NCI-H1092 treated with DMSO at 0.1 percent for 48 hours (cell line): ENCODE measurements at regions not wholly inside any gene's neighbourhood (a gene's known extent, or its start where the extent isn't known, plus 50 kb on each side); places are given as distances from the start of the nearest gene placed in this dataset.
"Not testable (repeated sequence)": the region's sequence is repeated elsewhere in the genome, so short reads cannot be mapped to it uniquely, and the experiment has no call there.

Experiments used
- DNase-seq: peaks from one replicate; lab custom pipeline; 2025; lab: John Stamatoyannopoulos, UW

- DNase-seq = no peak
Observed at GRCh38 chr15:96470681-96471310, 140.3 kb downstream of the NR2F2 start.

GRCh38 chr15:96472681-96473080 is 142.2 kb downstream of the NR2F2 start:
- DNase-seq = no peak

- no peak for DNase-seq
Observed at GRCh38 chr15:96473556-96473955, 143.1 kb downstream of the NR2F2 start.

GRCh38 chr15:96474231-96474664 is 143.7 kb downstream of the NR2F2 start:
- no peak for DNase-seq

GRCh38 chr15:96477227-96477626 is 146.7 kb downstream of the NR2F2 start:
- DNase-seq = no peak

GRCh38 chr15:96484412-96484811 is 153.9 kb downstream of the NR2F2 start:
- not testable (repeated sequence) for DNase-seq

GRCh38 chr15:96484830-96485229 is 154.3 kb downstream of the NR2F2 start:
- no peak for DNase-seq

GRCh38 chr15:96487245-96487644 is 156.7 kb downstream of the NR2F2 start:
- DNase-seq = no peak

- DNase-seq = not testable (repeated sequence)
Observed at GRCh38 chr15:96491066-96491699, 160.7 kb downstream of the NR2F2 start.

GRCh38 chr15:96491700-96492644 is 161.5 kb downstream of the NR2F2 start:
- DNase-seq = not testable (repeated sequence)

GRCh38 chr15:96494505-96494904 is 164.0 kb downstream of the NR2F2 start:
- no peak for DNase-seq

GRCh38 chr15:96495386-96495785 is 164.9 kb downstream of the NR2F2 start:
- DNase-seq = no peak

GRCh38 chr15:96497951-96498350 is 167.5 kb downstream of the NR2F2 start:
- DNase-seq = no peak

- DNase-seq = no peak
Observed at GRCh38 chr15:96500508-96500907, 170.0 kb downstream of the NR2F2 start.

GRCh38 chr15:96501362-96501761 is 170.9 kb downstream of the NR2F2 start:
- no peak for DNase-seq

- DNase-seq = no peak
Observed at GRCh38 chr15:96502196-96502595, 171.7 kb downstream of the NR2F2 start.

- no peak for DNase-seq
Observed at GRCh38 chr15:96503276-96503675, 172.8 kb downstream of the NR2F2 start.

GRCh38 chr15:96504371-96504770 is 173.9 kb downstream of the NR2F2 start:
- no peak for DNase-seq

GRCh38 chr15:96505014-96505413 is 174.5 kb downstream of the NR2F2 start:
- DNase-seq = no peak

- no peak for DNase-seq
Observed at GRCh38 chr15:96514607-96515285, 184.2 kb downstream of the NR2F2 start.

GRCh38 chr15:96515371-96515770 is 184.9 kb downstream of the NR2F2 start:
- no peak for DNase-seq

- DNase-seq = no peak
Observed at GRCh38 chr15:96521386-96521785, 190.9 kb downstream of the NR2F2 start.
